HEK293 (cell line): ENCODE measurements at regions not wholly inside any gene's neighbourhood (a gene's known extent, or its start where the extent isn't known, plus 50 kb on each side); places are given as distances from the start of the nearest gene placed in this dataset.
"Not testable (repeated sequence)": the region's sequence is repeated elsewhere in the genome, so short reads cannot be mapped to it uniquely, and the experiment has no call there.

ENCODE experiments used
- HOXA7 ChIP-seq: sonication (generic); formaldehyde crosslinking; IDR thresholded peaks from 2 replicates; pipeline ENCODE4 v1.8.1; 2022; ENCODE audit warnings: missing genetic modification reagents, borderline replicate concordance
- TRIM28 ChIP-seq: IDR thresholded peaks from 2 replicates; pipeline ENCODE4 v1.6.1; 2011; ENCODE audit warnings: low read length, control low read depth, borderline replicate concordance
- ZFP3 ChIP-seq: fragments of 450-650 bp; formaldehyde crosslinking; IDR thresholded peaks from 2 replicates; pipeline ENCODE4 v1.5.1; 2016; ENCODE audit warnings: low read depth, missing biosample characterization, missing genetic modification characterization
- ZNF239 ChIP-seq: fragments of 450-650 bp; formaldehyde crosslinking; IDR thresholded peaks from 2 replicates; pipeline ENCODE4 v1.5.1; 2016; ENCODE audit warnings: missing biosample characterization, missing genetic modification characterization
- ZNF335 ChIP-seq: fragments of 450-650 bp; formaldehyde crosslinking; conservative IDR thresholded peaks from 2 replicates; pipeline ENCODE4 v1.5.1; 2016; ENCODE audit warnings: missing biosample characterization, missing genetic modification characterization
- ZNF416 ChIP-seq: fragments of 450-650 bp; formaldehyde crosslinking; IDR thresholded peaks from 2 replicates; pipeline ENCODE4 v1.5.1; 2016; ENCODE audit warnings: missing biosample characterization, missing genetic modification characterization
- ZNF701 ChIP-seq: fragments of 450-650 bp; formaldehyde crosslinking; IDR thresholded peaks from 2 replicates; pipeline ENCODE4 v1.5.1; 2016; ENCODE audit warnings: missing biosample characterization, missing genetic modification characterization
- ZNF76 ChIP-seq: fragments of 450-650 bp; formaldehyde crosslinking; IDR thresholded peaks from 2 replicates; pipeline ENCODE4; 2016; ENCODE audit warnings: low read depth, missing biosample characterization, missing genetic modification characterization, borderline replicate concordance
- ZSCAN30 ChIP-seq: fragments of 450-650 bp; IDR thresholded peaks from 2 replicates; pipeline ENCODE4 v1.5.1; 2018; ENCODE audit warnings: missing biosample characterization, mild to moderate bottlenecking, missing genetic modification characterization, moderate library complexity
- TF ChIP-seq, protein P1 (sequence below): fragments of 450-650 bp; formaldehyde crosslinking; IDR thresholded peaks from 2 replicates; pipeline ENCODE4 v1.5.1; 2016; ENCODE audit warnings: missing biosample characterization, missing genetic modification characterization
- TF ChIP-seq, protein P2 (sequence below): fragments of 450-650 bp; formaldehyde crosslinking; IDR thresholded peaks from 2 replicates; pipeline ENCODE4 v1.5.1; 2016; ENCODE audit warnings: missing biosample characterization, missing genetic modification characterization
- TF ChIP-seq, protein P3 (sequence below): fragments of 450-650 bp; formaldehyde crosslinking; IDR thresholded peaks from 2 replicates; pipeline ENCODE4 v1.5.1; 2016; ENCODE audit warnings: missing biosample characterization, missing genetic modification characterization
- TF ChIP-seq, protein P4 (sequence below): IDR thresholded peaks from 2 replicates; pipeline ENCODE4 v1.6.1; 2011; ENCODE audit warnings: mild to moderate bottlenecking, low read depth, low read length, borderline replicate concordance
- TF ChIP-seq, protein P5 (sequence below): fragments of 450-650 bp; formaldehyde crosslinking; IDR thresholded peaks from 2 replicates; pipeline ENCODE4 v1.5.1; 2016; ENCODE audit warnings: missing biosample characterization, missing genetic modification characterization, low read depth

DNA sequence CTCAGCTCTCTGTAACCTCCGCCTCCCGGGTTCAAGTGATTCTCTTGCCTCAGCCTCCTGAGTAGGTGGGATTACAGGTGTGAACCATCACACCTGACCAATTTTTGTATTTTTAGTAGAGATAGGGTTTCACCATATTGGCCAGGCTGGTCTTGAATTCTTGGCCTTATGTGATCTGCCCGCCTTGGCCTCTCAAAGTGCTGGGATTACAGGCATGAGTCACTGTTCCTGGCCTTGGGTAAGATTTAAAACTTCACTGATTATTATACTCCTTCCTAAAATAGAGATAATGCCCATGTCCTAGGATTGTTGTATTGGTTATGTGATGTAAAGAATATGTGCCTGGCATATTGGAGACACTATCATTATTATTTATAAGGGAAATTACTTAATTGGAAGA is 495.2 kb downstream of the PCNX1 start:
- TF ChIP-seq ZNF335 (tag by site-specific recombination); ZNF701 (tag by site-specific recombination); ZNF239 (tag by site-specific recombination); TRIM28; ZFP3; ZSCAN30; ZNF416 (tag by site-specific recombination); HOXA7 (CRISPR knock-in tag); ZNF76 (tag by site-specific recombination): not testable (repeated sequence)
- TF ChIP-seq, protein P1, sequence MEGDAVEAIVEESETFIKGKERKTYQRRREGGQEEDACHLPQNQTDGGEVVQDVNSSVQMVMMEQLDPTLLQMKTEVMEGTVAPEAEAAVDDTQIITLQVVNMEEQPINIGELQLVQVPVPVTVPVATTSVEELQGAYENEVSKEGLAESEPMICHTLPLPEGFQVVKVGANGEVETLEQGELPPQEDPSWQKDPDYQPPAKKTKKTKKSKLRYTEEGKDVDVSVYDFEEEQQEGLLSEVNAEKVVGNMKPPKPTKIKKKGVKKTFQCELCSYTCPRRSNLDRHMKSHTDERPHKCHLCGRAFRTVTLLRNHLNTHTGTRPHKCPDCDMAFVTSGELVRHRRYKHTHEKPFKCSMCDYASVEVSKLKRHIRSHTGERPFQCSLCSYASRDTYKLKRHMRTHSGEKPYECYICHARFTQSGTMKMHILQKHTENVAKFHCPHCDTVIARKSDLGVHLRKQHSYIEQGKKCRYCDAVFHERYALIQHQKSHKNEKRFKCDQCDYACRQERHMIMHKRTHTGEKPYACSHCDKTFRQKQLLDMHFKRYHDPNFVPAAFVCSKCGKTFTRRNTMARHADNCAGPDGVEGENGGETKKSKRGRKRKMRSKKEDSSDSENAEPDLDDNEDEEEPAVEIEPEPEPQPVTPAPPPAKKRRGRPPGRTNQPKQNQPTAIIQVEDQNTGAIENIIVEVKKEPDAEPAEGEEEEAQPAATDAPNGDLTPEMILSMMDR (tag by site-specific recombination) = not testable (repeated sequence)
- TF ChIP-seq, protein P2, sequence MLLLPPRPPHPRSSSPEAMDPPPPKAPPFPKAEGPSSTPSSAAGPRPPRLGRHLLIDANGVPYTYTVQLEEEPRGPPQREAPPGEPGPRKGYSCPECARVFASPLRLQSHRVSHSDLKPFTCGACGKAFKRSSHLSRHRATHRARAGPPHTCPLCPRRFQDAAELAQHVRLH (tag by site-specific recombination) = not testable (repeated sequence)
- TF ChIP-seq, protein P3, sequence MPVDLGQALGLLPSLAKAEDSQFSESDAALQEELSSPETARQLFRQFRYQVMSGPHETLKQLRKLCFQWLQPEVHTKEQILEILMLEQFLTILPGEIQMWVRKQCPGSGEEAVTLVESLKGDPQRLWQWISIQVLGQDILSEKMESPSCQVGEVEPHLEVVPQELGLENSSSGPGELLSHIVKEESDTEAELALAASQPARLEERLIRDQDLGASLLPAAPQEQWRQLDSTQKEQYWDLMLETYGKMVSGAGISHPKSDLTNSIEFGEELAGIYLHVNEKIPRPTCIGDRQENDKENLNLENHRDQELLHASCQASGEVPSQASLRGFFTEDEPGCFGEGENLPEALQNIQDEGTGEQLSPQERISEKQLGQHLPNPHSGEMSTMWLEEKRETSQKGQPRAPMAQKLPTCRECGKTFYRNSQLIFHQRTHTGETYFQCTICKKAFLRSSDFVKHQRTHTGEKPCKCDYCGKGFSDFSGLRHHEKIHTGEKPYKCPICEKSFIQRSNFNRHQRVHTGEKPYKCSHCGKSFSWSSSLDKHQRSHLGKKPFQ (tag by site-specific recombination) = peak; percentile 48; the same call in 1 of the 2 replicates
- TF ChIP-seq, protein P4, sequence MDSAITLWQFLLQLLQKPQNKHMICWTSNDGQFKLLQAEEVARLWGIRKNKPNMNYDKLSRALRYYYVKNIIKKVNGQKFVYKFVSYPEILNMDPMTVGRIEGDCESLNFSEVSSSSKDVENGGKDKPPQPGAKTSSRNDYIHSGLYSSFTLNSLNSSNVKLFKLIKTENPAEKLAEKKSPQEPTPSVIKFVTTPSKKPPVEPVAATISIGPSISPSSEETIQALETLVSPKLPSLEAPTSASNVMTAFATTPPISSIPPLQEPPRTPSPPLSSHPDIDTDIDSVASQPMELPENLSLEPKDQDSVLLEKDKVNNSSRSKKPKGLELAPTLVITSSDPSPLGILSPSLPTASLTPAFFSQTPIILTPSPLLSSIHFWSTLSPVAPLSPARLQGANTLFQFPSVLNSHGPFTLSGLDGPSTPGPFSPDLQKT = not testable (repeated sequence)
- TF ChIP-seq, protein P5, sequence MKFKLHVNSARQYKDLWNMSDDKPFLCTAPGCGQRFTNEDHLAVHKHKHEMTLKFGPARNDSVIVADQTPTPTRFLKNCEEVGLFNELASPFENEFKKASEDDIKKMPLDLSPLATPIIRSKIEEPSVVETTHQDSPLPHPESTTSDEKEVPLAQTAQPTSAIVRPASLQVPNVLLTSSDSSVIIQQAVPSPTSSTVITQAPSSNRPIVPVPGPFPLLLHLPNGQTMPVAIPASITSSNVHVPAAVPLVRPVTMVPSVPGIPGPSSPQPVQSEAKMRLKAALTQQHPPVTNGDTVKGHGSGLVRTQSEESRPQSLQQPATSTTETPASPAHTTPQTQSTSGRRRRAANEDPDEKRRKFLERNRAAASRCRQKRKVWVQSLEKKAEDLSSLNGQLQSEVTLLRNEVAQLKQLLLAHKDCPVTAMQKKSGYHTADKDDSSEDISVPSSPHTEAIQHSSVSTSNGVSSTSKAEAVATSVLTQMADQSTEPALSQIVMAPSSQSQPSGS (tag by site-specific recombination) = not testable (repeated sequence)
